Superior temporal gyrus (tissue), 1 donor: ENCODE measurements at regions not wholly inside any gene's neighbourhood (a gene's known extent, or its start where the extent isn't known, plus 50 kb on each side); places are given as distances from the start of the nearest gene placed in this dataset.
A peak's percentile ranks its signal among the peaks of the same experiment; 100 is the strongest.
"Not testable (repeated sequence)": the region's sequence is repeated elsewhere in the genome, so short reads cannot be mapped to it uniquely, and the experiment has no call there.

Source experiments
- DNase-seq: peaks from one replicate; pipeline ENCODE4 v3.0.0-alpha.2; 2016; ENCODE audit errors: extremely low spot score

GRCh38 chrX:101823236-101823635 is 108.6 kb downstream of the ZMAT1 start:
- no peak for DNase-seq

- DNase-seq: not testable (repeated sequence)
Observed at GRCh38 chrX:101817739-101818138, 114.1 kb downstream of the ZMAT1 start.

- DNase-seq: no peak
Observed at GRCh38 chrX:101813200-101813599, 118.6 kb downstream of the ZMAT1 start.

- DNase-seq: peak; percentile 40
Observed at GRCh38 chrX:101803451-101803850, 128.4 kb downstream of the ZMAT1 start.

GRCh38 chrX:101799387-101799786 is 132.4 kb downstream of the ZMAT1 start:
- peak; percentile 95 for DNase-seq

- DNase-seq: no peak
Observed at GRCh38 chrX:101787934-101788333, 128.3 kb upstream of the ARMCX2 start.

- DNase-seq: no peak
Observed at GRCh38 chrX:101785142-101785541, 125.5 kb upstream of the ARMCX2 start.

GRCh38 chrX:101780421-101780820 is 120.8 kb upstream of the ARMCX2 start:
- DNase-seq: not testable (repeated sequence)

GRCh38 chrX:101774340-101774739 is 114.7 kb upstream of the ARMCX2 start:
- DNase-seq: no peak

GRCh38 chrX:101764538-101764937 is 104.9 kb upstream of the ARMCX2 start:
- DNase-seq: no peak

- peak; percentile 38 for DNase-seq
Observed at GRCh38 chrX:101759000-101759399, 99.3 kb upstream of the ARMCX2 start.

- DNase-seq: no peak
Observed at GRCh38 chrX:101750744-101751143, 91.1 kb upstream of the ARMCX2 start.

GRCh38 chrX:101749436-101749835 is 89.8 kb upstream of the ARMCX2 start:
- DNase-seq: no peak

GRCh38 chrX:101745046-101745445 is 85.4 kb upstream of the ARMCX2 start:
- no peak for DNase-seq

GRCh38 chrX:101744085-101744484 is 84.4 kb upstream of the ARMCX2 start:
- DNase-seq: no peak

- DNase-seq: no peak
Observed at GRCh38 chrX:101740642-101741041, 81.0 kb upstream of the ARMCX2 start.

- not testable (repeated sequence) for DNase-seq
Observed at GRCh38 chrX:101738867-101739266, 79.2 kb upstream of the ARMCX2 start.

- DNase-seq: not testable (repeated sequence)
Observed at GRCh38 chrX:101738411-101738810, 78.8 kb upstream of the ARMCX2 start.

- no peak for DNase-seq
Observed at GRCh38 chrX:101736651-101737050, 77.0 kb upstream of the ARMCX2 start.

- no peak for DNase-seq
Observed at GRCh38 chrX:101732870-101733269, 73.2 kb upstream of the ARMCX2 start.

- no peak for DNase-seq
Observed at GRCh38 chrX:101729986-101730385, 70.3 kb upstream of the ARMCX2 start.
